ENCODE measurements at regions not wholly inside any gene's neighbourhood (a gene's known extent, or its start where the extent isn't known, plus 50 kb on each side); places are given as distances from the start of the nearest gene placed in this dataset.

GRCh38 chr12:88693837-88694445, 113.7 kb upstream of the KITLG start:
- H3K27me3 ChIP-seq (replicated peaks; ENCODE audit: control insufficient read depth, insufficient read depth, low read length): no peaks in the 10 kb centered on the region
- no peak for DNase-seq (ENCODE audit: extremely low read depth, insufficient read length)
- no peak overlapping the region for H3K4me3 ChIP-seq (replicated peaks; ENCODE audit: low read depth, low read length)
- no peaks in the 10 kb centered on the region for H3K36me3 ChIP-seq (ENCODE audit: control insufficient read depth, insufficient read depth, low read length)
- TF ChIP-seq, protein P1, sequence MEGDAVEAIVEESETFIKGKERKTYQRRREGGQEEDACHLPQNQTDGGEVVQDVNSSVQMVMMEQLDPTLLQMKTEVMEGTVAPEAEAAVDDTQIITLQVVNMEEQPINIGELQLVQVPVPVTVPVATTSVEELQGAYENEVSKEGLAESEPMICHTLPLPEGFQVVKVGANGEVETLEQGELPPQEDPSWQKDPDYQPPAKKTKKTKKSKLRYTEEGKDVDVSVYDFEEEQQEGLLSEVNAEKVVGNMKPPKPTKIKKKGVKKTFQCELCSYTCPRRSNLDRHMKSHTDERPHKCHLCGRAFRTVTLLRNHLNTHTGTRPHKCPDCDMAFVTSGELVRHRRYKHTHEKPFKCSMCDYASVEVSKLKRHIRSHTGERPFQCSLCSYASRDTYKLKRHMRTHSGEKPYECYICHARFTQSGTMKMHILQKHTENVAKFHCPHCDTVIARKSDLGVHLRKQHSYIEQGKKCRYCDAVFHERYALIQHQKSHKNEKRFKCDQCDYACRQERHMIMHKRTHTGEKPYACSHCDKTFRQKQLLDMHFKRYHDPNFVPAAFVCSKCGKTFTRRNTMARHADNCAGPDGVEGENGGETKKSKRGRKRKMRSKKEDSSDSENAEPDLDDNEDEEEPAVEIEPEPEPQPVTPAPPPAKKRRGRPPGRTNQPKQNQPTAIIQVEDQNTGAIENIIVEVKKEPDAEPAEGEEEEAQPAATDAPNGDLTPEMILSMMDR (IDR thresholded peaks at IDR 0.05; ENCODE audit: insufficient read depth, low read length, poor library complexity, severe bottlenecking): no peak

GRCh38 chr12:88691811-88692210, 111.5 kb upstream of the KITLG start:
- Histone ChIP-seq H3K27me3 (replicated peaks; ENCODE audit: control insufficient read depth, insufficient read depth, low read length) (no peaks in the 10 kb centered on the region), H3K4me3 (replicated peaks; ENCODE audit: low read depth, low read length) (no peak overlapping the region), H3K36me3 (ENCODE audit: control insufficient read depth, insufficient read depth, low read length) (no peaks in the 10 kb centered on the region)
- TF ChIP-seq, protein P1 (IDR thresholded peaks at IDR 0.05; ENCODE audit: insufficient read depth, low read length, poor library complexity, severe bottlenecking): no peak
- no peak for DNase-seq (ENCODE audit: extremely low read depth, insufficient read length)

GRCh38 chr12:88684610-88685009, 104.3 kb upstream of the KITLG start:
- Histone ChIP-seq H3K4me3 (replicated peaks; ENCODE audit: low read depth, low read length) (no peak overlapping the region), H3K36me3 (ENCODE audit: control insufficient read depth, insufficient read depth, low read length) (no peaks in the 10 kb centered on the region), H3K27me3 (replicated peaks; ENCODE audit: control insufficient read depth, insufficient read depth, low read length) (no peaks in the 10 kb centered on the region)
- no peak for DNase-seq (ENCODE audit: extremely low read depth, insufficient read length)
- TF ChIP-seq, protein P1 (IDR thresholded peaks at IDR 0.05; ENCODE audit: insufficient read depth, low read length, poor library complexity, severe bottlenecking): no peak

DNA sequence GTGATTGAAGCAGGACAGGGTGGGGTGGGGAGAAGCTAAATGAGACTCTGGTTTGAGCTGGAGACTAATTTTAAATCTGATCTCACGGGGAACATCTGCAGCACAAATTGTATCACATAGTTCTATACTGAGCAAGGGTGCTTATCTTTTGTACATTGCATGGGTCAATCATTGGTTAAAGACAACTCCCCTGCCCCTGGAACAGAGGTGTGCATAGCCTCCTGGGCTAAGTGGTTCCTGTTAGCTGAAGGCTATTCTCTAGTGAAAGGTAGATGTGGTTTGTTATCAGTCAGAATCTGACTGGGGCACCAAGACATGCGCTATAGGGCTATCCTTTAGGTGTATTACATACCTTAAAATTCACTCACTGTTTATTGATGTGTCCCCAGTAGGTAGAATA, 103.9 kb upstream of the KITLG start:
- H3K27me3 ChIP-seq (replicated peaks; ENCODE audit: control insufficient read depth, insufficient read depth, low read length): no peaks in the 10 kb centered on the region
- no peaks in the 10 kb centered on the region for H3K36me3 ChIP-seq (ENCODE audit: control insufficient read depth, insufficient read depth, low read length)
- TF ChIP-seq, protein P1 (IDR thresholded peaks at IDR 0.05; ENCODE audit: insufficient read depth, low read length, poor library complexity, severe bottlenecking): no peak
- H3K4me3 ChIP-seq (replicated peaks; ENCODE audit: low read depth, low read length): no peak overlapping the region
- DNase-seq (ENCODE audit: extremely low read depth, insufficient read length): no peak

GRCh38 chr12:88683628-88684027, 103.4 kb upstream of the KITLG start:
- no peak overlapping the region for H3K4me3 ChIP-seq (replicated peaks; ENCODE audit: low read depth, low read length)
- TF ChIP-seq, protein P1 (IDR thresholded peaks at IDR 0.05; ENCODE audit: insufficient read depth, low read length, poor library complexity, severe bottlenecking): no peak

GRCh38 chr12:88681271-88681670, 101.0 kb upstream of the KITLG start:
- Histone ChIP-seq H3K4me3 (replicated peaks; ENCODE audit: low read depth, low read length) (no peak overlapping the region), H3K36me3 (ENCODE audit: control insufficient read depth, insufficient read depth, low read length) (no peaks in the 10 kb centered on the region), H3K27me3 (replicated peaks; ENCODE audit: control insufficient read depth, insufficient read depth, low read length) (no peaks in the 10 kb centered on the region)
- no peak for DNase-seq (ENCODE audit: extremely low read depth, insufficient read length)
- TF ChIP-seq, protein P1 (IDR thresholded peaks at IDR 0.05; ENCODE audit: insufficient read depth, low read length, poor library complexity, severe bottlenecking): no peak

More at GRCh38 chr12:88683628-88684027, 103.4 kb upstream of the KITLG start:
- no peaks in the 10 kb centered on the region for H3K36me3 ChIP-seq (ENCODE audit: control insufficient read depth, insufficient read depth, low read length)
- no peaks in the 10 kb centered on the region for H3K27me3 ChIP-seq (replicated peaks; ENCODE audit: control insufficient read depth, insufficient read depth, low read length)
- DNase-seq (ENCODE audit: extremely low read depth, insufficient read length): no peak

All from GM06990 (cell line).